ENCODE measurements at regions not wholly inside any gene's neighbourhood (a gene's known extent, or its start where the extent isn't known, plus 50 kb on each side); places are given as distances from the start of the nearest gene placed in this dataset.
"Not testable (repeated sequence)": the region's sequence is repeated elsewhere in the genome, so short reads cannot be mapped to it uniquely, and the experiment has no call there.

DNA sequence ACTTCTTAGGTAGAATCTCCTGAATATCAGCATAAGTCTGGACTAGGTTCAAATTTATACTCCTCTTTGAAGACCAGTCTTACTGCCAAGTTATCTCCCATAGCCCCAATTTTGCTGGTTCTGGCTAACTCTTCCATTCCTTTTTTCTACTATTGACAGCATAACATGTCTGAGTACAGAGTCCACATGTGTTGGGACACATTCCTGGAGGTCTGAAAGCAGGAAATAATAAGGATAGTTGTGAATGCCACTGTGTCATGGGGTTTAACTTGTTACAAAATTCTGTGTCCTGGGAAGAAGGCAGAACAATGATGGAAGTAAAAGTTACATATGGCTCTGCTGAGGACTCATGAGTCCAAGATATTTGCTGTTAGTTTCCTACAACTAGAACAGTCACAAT lies 57.4 kb upstream of the ZBTB20 start:
- intact Hi-C loops (cut with DNase I; ENCODE audit: low total_unique reads), result no loop called here
- TF ChIP-seq, protein P1, sequence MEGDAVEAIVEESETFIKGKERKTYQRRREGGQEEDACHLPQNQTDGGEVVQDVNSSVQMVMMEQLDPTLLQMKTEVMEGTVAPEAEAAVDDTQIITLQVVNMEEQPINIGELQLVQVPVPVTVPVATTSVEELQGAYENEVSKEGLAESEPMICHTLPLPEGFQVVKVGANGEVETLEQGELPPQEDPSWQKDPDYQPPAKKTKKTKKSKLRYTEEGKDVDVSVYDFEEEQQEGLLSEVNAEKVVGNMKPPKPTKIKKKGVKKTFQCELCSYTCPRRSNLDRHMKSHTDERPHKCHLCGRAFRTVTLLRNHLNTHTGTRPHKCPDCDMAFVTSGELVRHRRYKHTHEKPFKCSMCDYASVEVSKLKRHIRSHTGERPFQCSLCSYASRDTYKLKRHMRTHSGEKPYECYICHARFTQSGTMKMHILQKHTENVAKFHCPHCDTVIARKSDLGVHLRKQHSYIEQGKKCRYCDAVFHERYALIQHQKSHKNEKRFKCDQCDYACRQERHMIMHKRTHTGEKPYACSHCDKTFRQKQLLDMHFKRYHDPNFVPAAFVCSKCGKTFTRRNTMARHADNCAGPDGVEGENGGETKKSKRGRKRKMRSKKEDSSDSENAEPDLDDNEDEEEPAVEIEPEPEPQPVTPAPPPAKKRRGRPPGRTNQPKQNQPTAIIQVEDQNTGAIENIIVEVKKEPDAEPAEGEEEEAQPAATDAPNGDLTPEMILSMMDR (IDR thresholded peaks at IDR 0.05), result no peak
- no peak for TF ChIP-seq POLR2A (IDR thresholded peaks at IDR 0.05)
- H3K27ac ChIP-seq, result no peak overlapping the region
- H3K4me3 ChIP-seq, result no peak overlapping the region
- H3K36me3 ChIP-seq (ENCODE audit: low read depth, missing control alignments), result no peaks in the 10 kb centered on the region
- no peaks in the 10 kb centered on the region for H3K4me1 ChIP-seq
- no peak for DNase-seq
- H3K27me3 ChIP-seq, result no peaks in the 10 kb centered on the region
- H3K9me3 ChIP-seq, result no peaks in the 10 kb centered on the region

DNA sequence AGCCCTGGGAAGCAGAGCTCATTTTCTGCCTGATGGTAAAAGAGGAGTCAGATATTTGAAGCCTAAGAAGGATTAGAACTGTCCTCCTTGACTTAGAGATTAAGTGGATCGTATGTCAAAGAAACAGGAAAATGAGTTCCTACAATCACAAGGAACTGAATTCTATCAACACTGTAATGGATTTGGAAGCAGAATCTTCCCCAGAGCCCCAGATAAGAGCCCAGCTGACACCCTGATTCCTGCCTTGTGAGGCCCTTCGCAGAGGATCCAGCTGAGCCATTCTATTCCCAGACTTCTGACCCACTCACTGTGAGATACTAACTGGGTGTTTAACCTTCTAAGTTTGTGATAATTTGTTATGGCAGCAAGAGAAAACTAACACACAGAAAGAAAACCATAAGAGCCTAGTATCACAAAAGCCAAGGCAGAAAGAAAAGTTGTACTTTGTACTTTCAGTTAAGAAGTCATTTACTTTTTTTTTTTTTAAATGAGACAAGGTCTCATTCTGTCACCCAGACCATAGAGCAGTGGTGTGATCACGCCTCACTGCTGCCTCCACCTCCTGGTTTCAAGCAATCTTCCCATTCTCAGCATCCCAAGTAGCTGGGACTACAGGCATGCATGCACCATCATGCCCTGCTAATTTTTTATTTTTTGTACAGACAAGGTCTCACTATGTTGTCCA lies 61.1 kb upstream of the ZBTB20 start:
- intact Hi-C loops (cut with DNase I; ENCODE audit: low total_unique reads), result no loop called here
- Histone ChIP-seq H3K27ac (no peak overlapping the region), H3K9me3 (no peaks in the 10 kb centered on the region), H3K4me1 (no peaks in the 10 kb centered on the region), H3K27me3 (no peaks in the 10 kb centered on the region), H3K4me3 (no peak overlapping the region), H3K36me3 (ENCODE audit: low read depth, missing control alignments) (no peaks in the 10 kb centered on the region)
- TF ChIP-seq, protein P1 (IDR thresholded peaks at IDR 0.05), result no peak
- no peak for TF ChIP-seq POLR2A (IDR thresholded peaks at IDR 0.05)
- DNase-seq, result no peak
- 86 to 89% methylated on average over 3 of the region's 3 CpGs for WGBS, 2 donors

DNA sequence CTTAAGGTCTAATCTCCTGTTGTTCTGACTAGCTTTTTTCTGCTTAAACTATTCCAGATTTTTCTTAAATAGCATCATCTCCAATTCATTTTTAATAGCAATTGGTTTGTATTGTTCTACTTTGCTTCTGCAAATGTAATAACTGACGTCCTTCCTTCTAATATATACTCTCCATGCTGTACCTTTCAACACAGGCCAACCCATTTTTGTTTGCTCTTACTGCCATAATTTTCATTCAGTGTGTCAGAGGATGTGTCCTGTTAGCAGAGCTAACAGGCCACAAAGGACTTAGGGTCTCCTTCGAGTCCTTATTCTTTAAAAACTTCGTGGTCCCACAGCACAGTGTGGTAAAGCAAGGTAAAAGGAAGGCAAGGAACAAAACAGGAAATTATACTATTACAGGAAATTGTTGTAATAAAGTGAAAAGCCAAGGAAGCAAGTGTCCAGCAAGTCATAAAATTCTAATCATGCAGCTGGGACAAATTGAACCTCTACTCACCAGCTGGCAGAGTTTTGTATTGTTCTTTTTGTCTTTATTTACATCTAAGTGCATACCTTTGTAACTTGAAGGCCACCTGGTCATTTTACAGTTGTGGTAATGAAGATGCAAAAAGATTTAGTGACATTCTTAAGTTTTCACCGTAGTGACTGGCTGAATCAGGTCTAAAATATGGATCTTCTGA lies 64.9 kb upstream of the ZBTB20 start:
- intact Hi-C loops (cut with DNase I; ENCODE audit: low total_unique reads), result no loop called here
- H3K9me3 ChIP-seq, result no peaks in the 10 kb centered on the region
- DNase-seq, result no peak
- no peak for TF ChIP-seq POLR2A (IDR thresholded peaks at IDR 0.05)
- TF ChIP-seq, protein P1 (IDR thresholded peaks at IDR 0.05), result no peak
- no peaks in the 10 kb centered on the region for H3K36me3 ChIP-seq (ENCODE audit: low read depth, missing control alignments)
- no peak overlapping the region for H3K27ac ChIP-seq
- WGBS, 2 donors, result 57 to 68% methylated on average over 4 of the region's 4 CpGs
- no peaks in the 10 kb centered on the region for H3K4me1 ChIP-seq
- no peak overlapping the region for H3K4me3 ChIP-seq
- no peaks in the 10 kb centered on the region for H3K27me3 ChIP-seq

DNA sequence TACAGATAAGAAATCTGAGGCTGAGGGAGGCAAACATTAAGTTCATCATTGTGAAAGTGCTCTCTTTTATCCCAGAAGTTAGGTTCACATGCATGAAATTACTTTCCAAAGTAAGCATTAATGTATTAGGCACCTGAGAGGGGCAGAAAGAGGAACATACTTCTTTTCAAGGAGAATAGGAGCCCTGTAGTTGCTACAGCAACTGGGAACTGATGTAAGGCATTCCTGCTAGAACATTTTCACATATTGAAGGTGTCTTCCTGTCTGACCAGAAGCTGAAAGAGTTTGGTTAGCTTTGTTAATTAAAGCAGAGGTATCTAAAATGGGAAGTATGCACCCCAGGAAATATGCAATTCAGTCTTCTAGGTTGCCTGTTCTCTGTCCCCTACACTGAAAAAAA lies 65.5 kb upstream of the ZBTB20 start:
- no peaks in the 10 kb centered on the region for H3K4me1 ChIP-seq
- H3K27ac ChIP-seq, result no peak overlapping the region
- H3K27me3 ChIP-seq, result no peaks in the 10 kb centered on the region
- H3K9me3 ChIP-seq, result no peaks in the 10 kb centered on the region
- intact Hi-C loops (cut with DNase I; ENCODE audit: low total_unique reads), result no loop called here
- no peak overlapping the region for H3K4me3 ChIP-seq
- H3K36me3 ChIP-seq (ENCODE audit: low read depth, missing control alignments), result no peaks in the 10 kb centered on the region
- TF ChIP-seq POLR2A (IDR thresholded peaks at IDR 0.05), result no peak
- TF ChIP-seq, protein P1 (IDR thresholded peaks at IDR 0.05), result no peak
- DNase-seq, result no peak

DNA sequence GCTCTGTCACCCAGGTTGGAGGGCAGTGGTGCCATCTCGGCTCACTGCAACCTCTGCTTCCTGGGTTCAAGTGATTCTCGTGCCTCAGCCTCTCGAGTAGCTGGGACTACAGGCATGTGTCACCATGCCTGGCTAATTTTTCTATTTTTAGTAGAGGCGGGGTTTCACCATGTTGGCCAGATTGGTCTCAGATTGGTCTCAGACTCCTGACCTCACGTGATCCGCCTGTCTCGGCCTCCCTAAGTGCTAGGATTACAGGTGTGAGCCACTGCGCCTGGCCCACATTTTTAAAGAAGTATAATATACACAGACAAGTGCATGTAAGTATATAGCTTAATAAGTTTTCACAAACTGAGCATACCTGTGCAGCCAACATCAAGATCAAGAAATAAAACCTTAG lies 66.0 kb upstream of the ZBTB20 start:
- H3K4me1 ChIP-seq; H3K36me3 ChIP-seq (ENCODE audit: low read depth, missing control alignments); DNase-seq; intact Hi-C loops (cut with DNase I; ENCODE audit: low total_unique reads); H3K9me3 ChIP-seq; H3K27ac ChIP-seq; H3K4me3 ChIP-seq; H3K27me3 ChIP-seq: not testable (repeated sequence)
- WGBS, 2 donors, result 88 to 91% methylated on average over 8 of the region's 8 CpGs
